Progenitor cell of endocrine pancreas (in vitro differentiated cells): ENCODE measurements at regions not wholly inside any gene's neighbourhood (a gene's known extent, or its start where the extent isn't known, plus 50 kb on each side); places are given as distances from the start of the nearest gene placed in this dataset.

Source experiments
- DNase-seq: peaks from one replicate; pipeline ENCODE4 v3.0.0; 2021; ENCODE audit warnings: low spot score; ENCODE audit not compliant: unreplicated experiment
- H3K27ac Mint-ChIP-seq: 2 replicates; pipeline ENCODE4 v1.8.0; 2021; ENCODE audit warnings: mild to moderate bottlenecking, moderate library complexity, mixed read lengths
- H3K27me3 Mint-ChIP-seq: 2 replicates; pipeline ENCODE4 v1.8.0; 2021; ENCODE audit warnings: mixed read lengths
- H3K36me3 Mint-ChIP-seq: 2 replicates; pipeline ENCODE4 v1.8.0; 2022; ENCODE audit warnings: mixed read lengths; ENCODE audit not compliant: insufficient read depth
- H3K4me1 Mint-ChIP-seq: 2 replicates; pipeline ENCODE4 v1.8.0; 2021; ENCODE audit warnings: low read depth, mixed read lengths
- H3K4me3 Mint-ChIP-seq: 2 replicates; pipeline ENCODE4 v1.8.0; 2021; ENCODE audit warnings: low read depth, mild to moderate bottlenecking, moderate library complexity, mixed read lengths
- H3K9me3 Mint-ChIP-seq: 2 replicates; pipeline ENCODE4 v1.8.0; 2021; ENCODE audit warnings: low read depth, mixed read lengths
- TF ChIP-seq, protein P1 (sequence below): fragments of 200-600 bp; sonication (generic); IDR thresholded peaks from one replicate; pipeline ENCODE4 v1.5.0; 2021; ENCODE audit warnings: antibody characterized with exemption, mild to moderate bottlenecking; ENCODE audit not compliant: unreplicated experiment

GRCh38 chr17:71993363-71993762 lies 127.5 kb upstream of the SOX9 start:
- H3K9me3 Mint-ChIP-seq: no peaks in the 10 kb centered on the region
- no peaks in the 10 kb centered on the region for H3K36me3 Mint-ChIP-seq
- H3K4me1 Mint-ChIP-seq: peaks cover 6% of the 10 kb centered on the region
- TF ChIP-seq, protein P1, sequence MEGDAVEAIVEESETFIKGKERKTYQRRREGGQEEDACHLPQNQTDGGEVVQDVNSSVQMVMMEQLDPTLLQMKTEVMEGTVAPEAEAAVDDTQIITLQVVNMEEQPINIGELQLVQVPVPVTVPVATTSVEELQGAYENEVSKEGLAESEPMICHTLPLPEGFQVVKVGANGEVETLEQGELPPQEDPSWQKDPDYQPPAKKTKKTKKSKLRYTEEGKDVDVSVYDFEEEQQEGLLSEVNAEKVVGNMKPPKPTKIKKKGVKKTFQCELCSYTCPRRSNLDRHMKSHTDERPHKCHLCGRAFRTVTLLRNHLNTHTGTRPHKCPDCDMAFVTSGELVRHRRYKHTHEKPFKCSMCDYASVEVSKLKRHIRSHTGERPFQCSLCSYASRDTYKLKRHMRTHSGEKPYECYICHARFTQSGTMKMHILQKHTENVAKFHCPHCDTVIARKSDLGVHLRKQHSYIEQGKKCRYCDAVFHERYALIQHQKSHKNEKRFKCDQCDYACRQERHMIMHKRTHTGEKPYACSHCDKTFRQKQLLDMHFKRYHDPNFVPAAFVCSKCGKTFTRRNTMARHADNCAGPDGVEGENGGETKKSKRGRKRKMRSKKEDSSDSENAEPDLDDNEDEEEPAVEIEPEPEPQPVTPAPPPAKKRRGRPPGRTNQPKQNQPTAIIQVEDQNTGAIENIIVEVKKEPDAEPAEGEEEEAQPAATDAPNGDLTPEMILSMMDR: no peak
- H3K27me3 Mint-ChIP-seq: peaks cover 7% of the 10 kb centered on the region
- DNase-seq: no peak
- H3K27ac Mint-ChIP-seq: no peak overlapping the region
- no peak overlapping the region for H3K4me3 Mint-ChIP-seq

DNA sequence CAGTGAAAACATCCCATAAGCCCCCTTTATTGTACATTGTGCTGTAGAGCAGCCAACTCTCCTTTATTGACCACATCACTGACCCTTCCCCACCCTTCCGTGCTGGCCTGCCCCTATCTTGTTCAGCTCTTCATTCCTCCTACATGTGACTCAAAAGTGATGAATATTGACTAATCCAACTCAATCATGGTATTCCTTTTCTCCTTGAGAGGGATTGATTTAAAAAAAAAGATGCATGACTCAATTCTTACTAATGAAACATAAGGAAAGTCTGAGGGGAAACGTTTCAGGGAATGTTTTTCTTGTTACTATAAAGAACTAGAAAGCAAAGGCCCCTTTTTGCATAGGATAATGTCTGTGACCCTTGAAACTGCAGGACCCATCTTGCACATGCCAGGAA lies 125.2 kb upstream of the SOX9 start:
- Mint-ChIP-seq H3K36me3 (no peaks in the 10 kb centered on the region), H3K9me3 (no peaks in the 10 kb centered on the region), H3K4me1 (no peaks in the 10 kb centered on the region), H3K27me3 (no peaks in the 10 kb centered on the region), H3K27ac (no peak overlapping the region), H3K4me3 (no peak overlapping the region)
- DNase-seq: no peak
- TF ChIP-seq, protein P1: no peak

GRCh38 chr17:72004011-72004427 lies 116.8 kb upstream of the SOX9 start:
- Mint-ChIP-seq H3K27me3 (peaks cover 18% of the 10 kb centered on the region), H3K4me1 (no peaks in the 10 kb centered on the region), H3K4me3 (no peak overlapping the region), H3K36me3 (no peaks in the 10 kb centered on the region), H3K9me3 (no peaks in the 10 kb centered on the region), H3K27ac (no peak overlapping the region)
- no peak for DNase-seq
- TF ChIP-seq, protein P1: no peak

DNA sequence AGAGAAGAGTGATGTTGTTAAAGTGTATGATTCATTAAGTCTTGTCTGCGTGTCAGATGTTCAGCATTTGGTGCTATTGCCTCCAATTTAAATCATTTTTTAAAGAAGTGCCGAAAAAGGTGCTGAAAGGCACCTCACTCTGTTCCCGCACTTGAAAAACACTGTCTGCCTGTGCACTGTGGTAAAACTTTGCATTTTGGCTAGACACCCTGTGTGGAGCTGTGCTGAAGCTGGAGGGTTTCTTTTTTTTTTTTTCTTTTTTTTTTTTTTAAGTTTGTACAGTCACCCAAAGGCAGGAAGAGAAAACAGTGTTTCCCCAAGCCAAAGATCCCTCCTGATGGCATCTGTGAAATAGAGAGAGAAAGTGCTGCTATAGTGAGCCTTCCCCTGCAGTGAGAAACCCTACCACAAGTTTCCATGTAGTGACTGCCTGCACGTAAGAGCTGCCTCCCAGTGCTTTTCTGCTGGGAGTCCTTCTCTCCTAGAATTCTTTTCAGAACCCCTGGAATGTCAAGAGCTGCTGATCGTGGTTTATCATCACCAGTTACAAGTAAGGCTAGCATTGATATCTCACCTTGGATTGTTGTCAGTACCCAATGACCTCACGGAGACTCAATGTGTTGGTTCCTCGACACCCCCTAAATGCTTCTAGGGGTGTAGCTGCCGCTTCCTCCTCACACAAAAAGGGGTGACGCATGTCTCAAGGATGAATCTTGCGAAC lies 116.0 kb upstream of the SOX9 start:
- no peaks in the 10 kb centered on the region for H3K36me3 Mint-ChIP-seq
- no peak for DNase-seq
- no peaks in the 10 kb centered on the region for H3K9me3 Mint-ChIP-seq
- TF ChIP-seq, protein P1: no peak
- no peak overlapping the region for H3K27ac Mint-ChIP-seq
- H3K27me3 Mint-ChIP-seq: peaks cover 18% of the 10 kb centered on the region
- H3K4me3 Mint-ChIP-seq: no peak overlapping the region
- H3K4me1 Mint-ChIP-seq: no peaks in the 10 kb centered on the region

DNA sequence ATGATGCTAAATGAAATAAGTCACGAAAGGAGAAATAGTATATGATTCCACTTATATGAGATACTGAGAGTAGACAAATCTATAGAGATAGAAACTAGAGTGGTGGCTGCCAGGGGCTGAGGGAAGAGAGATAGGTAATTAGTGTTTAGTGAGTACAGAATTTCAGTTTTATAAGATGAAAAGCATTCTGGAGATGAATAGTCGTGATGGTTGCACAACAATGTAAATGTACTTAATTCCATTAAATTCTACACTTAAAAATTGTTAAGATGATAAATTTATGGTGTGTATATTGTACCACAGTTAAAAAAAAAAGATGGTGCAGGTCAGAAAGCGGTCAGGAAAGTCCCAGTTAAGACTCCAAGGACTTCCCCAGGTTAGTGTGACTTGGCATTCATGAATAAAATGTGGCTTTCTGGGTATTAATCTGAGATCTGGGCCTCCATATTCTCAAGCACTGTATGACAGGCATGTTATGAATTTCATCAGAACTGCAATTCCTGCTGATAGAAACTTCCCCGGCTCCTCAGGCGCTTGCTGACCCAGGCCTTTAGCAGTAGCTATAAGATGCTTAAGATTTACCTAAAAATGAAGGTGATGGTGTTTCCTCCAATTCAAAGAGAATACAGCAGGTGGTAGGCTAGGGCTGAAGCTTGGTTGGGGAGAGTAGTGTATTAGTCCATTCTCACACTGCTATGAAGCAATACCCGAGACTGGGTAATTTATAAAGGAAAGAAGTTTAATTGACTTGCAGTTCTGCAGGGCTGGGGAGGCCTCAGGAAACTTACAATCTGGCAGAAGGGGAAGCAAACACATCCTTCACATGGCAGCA lies 115.3 kb upstream of the SOX9 start:
- H3K27me3 Mint-ChIP-seq: peaks cover 18% of the 10 kb centered on the region
- H3K9me3 Mint-ChIP-seq: peaks cover 2% of the 10 kb centered on the region
- H3K36me3 Mint-ChIP-seq: no peaks in the 10 kb centered on the region
- H3K4me1 Mint-ChIP-seq: no peaks in the 10 kb centered on the region
- H3K27ac Mint-ChIP-seq: no peak overlapping the region
- H3K4me3 Mint-ChIP-seq: no peak overlapping the region
- no peak for DNase-seq
- TF ChIP-seq, protein P1: no peak
